ENCODE measurements at regions not wholly inside any gene's neighbourhood (a gene's known extent, or its start where the extent isn't known, plus 50 kb on each side); places are given as distances from the start of the nearest gene placed in this dataset.

DNA sequence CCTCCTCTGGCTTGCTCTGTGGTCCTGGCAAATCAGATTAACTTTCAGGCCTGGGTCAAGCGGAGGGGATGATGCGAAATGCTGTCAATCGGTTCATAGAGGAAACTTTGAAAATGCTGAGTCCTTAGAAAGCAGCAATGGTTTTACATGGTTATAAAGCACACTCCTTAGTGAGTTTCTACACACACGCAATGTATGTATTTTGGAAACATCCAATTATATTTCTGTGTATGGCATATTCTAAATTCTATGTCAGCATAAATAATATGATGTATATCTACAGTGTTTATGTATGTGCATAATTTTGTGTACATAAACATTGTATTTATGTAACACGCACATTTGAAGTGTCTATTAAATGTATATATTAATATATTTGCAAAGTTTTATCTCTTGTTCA, 118.0 kb upstream of the ARID2 start:
- Histone ChIP-seq H3K4me3 (no peak overlapping the region), H3K79me2 (ENCODE audit: control insufficient read depth, insufficient read depth, low read length) (no peaks in the 10 kb centered on the region), H3K9me3 (replicated peaks; ENCODE audit: control insufficient read depth, insufficient read depth, low read depth, low read length) (no peaks in the 10 kb centered on the region), H3K4me1 (replicated peaks in 1 of 2; ENCODE audit: control insufficient read depth in 2 of 2, insufficient read depth in 2 of 2, low read length in 2 of 2) (no peaks in the 10 kb centered on the region), H3K27me3 (ENCODE audit: control insufficient read depth in 2 of 2, insufficient read depth in 2 of 2, low read length in 2 of 2) (peaks cover 0 to 7% of the 10 kb centered on the region in 2 experiments; a peak in 3 of 5 replicates), H3K27ac (ENCODE audit: extremely low read depth, low read depth, low read length) (no peak overlapping the region), H3K36me3 (ENCODE audit: control insufficient read depth, insufficient read depth, low read length) (no peaks in the 10 kb centered on the region), H4K20me1 (replicated peaks; ENCODE audit: control insufficient read depth, insufficient read depth, low read length) (no peaks in the 10 kb centered on the region), H3K9me1 (ENCODE audit: control insufficient read depth, insufficient read depth, low read length) (no peaks in the 10 kb centered on the region), H3K4me2 (ENCODE audit: insufficient read depth, low read length) (no peak overlapping the region), H3K9ac (ENCODE audit: insufficient read depth in 1 of 2, low read depth in 2 of 2, low read length in 2 of 2) (no peak overlapping the region), H2AFZ (ENCODE audit: low read depth, low read length) (no peak overlapping the region)
- no TSS peak for BruUV-seq (replicated peaks)
- in situ Hi-C loops (cut with MboI) (no loop called here), intact Hi-C loops (cut with micrococcal nuclease) (no loop called here)
- TF ChIP-seq NFYB (IDR thresholded peaks at IDR 0.05; ENCODE audit: extremely low read depth, insufficient read length) (no peak), MAFG (tag; conservative IDR thresholded peaks at IDR 0.05) (peak; percentile 19; the same call in 1 of the 2 replicates), ZNF316 (IDR thresholded peaks at IDR 0.05) (peak; percentile 50; the same call in 1 of the 2 replicates), C11orf30 (IDR thresholded peaks at IDR 0.05; ENCODE audit: low read depth) (peak; percentile 25; the same call in 1 of the 2 replicates)
- ChIA-PET CTCF (ENCODE audit: low intra/inter-chr PET ratio) (no interaction called here), POLR2A (no interaction called here)
- no peak for ATAC-seq
- 3% methylated on average over 5 of the region's 5 CpGs for WGBS (ENCODE audit: insufficient coverage, low coverage, missing lambda C conversion rate)
- no peak for DNase-seq (ENCODE audit: extremely low read depth in 1 of 4, low spot score in 3 of 4)
- FAIRE-seq: no peak

GRCh38 chr12:45612044-45612794, 117.3 kb upstream of the ARID2 start:
- no peak for TF ChIP-seq STAG1 (CRISPR knock-in tag; IDR thresholded peaks at IDR 0.05; ENCODE audit: borderline replicate concordance)
- no peak for TF ChIP-seq CSDE1 (IDR thresholded peaks at IDR 0.05)
- TF ChIP-seq ZBTB43 (CRISPR knock-in tag; IDR thresholded peaks at IDR 0.05): no peak
- TF ChIP-seq ZNF121 (CRISPR knock-in tag; conservative IDR thresholded peaks at IDR 0.05): no peak
- TF ChIP-seq MAFF (IDR thresholded peaks at IDR 0.05; ENCODE audit: low read length): no peak
- TF ChIP-seq RNF219 (CRISPR knock-in tag; IDR thresholded peaks at IDR 0.05): no peak
- TF ChIP-seq CXXC5 (CRISPR knock-in tag; IDR thresholded peaks at IDR 0.05): no peak
- TF ChIP-seq PHF8 (IDR thresholded peaks at IDR 0.05; ENCODE audit: borderline replicate concordance, low read length): no peak
- TF ChIP-seq KLF6 (CRISPR knock-in tag; IDR thresholded peaks at IDR 0.05; ENCODE audit: borderline replicate concordance): no peak
- no peak overlapping the region for H2AFZ ChIP-seq (ENCODE audit: low read depth, low read length)
- peaks cover 0 to 7% of the 10 kb centered on the region in 2 experiments; a peak in 3 of 5 replicates for H3K27me3 ChIP-seq (ENCODE audit: control insufficient read depth in 2 of 2, insufficient read depth in 2 of 2, low read length in 2 of 2)
- no peaks in the 10 kb centered on the region for H3K79me2 ChIP-seq (ENCODE audit: control insufficient read depth, insufficient read depth, low read length)
- H3K9me1 ChIP-seq (ENCODE audit: control insufficient read depth, insufficient read depth, low read length): no peaks in the 10 kb centered on the region
- H4K20me1 ChIP-seq (replicated peaks; ENCODE audit: control insufficient read depth, insufficient read depth, low read length): no peaks in the 10 kb centered on the region
- POLR2A ChIA-PET: interaction anchor here (1.1 kb wide), 1 partner anchor 12 kb away, joined by 3 read pairs; no protein-coding TSS in a partner anchor
- no peak overlapping the region for H3K9ac ChIP-seq (ENCODE audit: insufficient read depth in 1 of 2, low read depth in 2 of 2, low read length in 2 of 2)
- no peak overlapping the region for H3K4me3 ChIP-seq
- 4% methylated on average over 7 of the region's 7 CpGs for WGBS (ENCODE audit: insufficient coverage, low coverage, missing lambda C conversion rate)
- H3K36me3 ChIP-seq (ENCODE audit: control insufficient read depth, insufficient read depth, low read length): no peaks in the 10 kb centered on the region
- CTCF ChIA-PET (ENCODE audit: low intra/inter-chr PET ratio): no interaction called here
- no peak overlapping the region for H3K27ac ChIP-seq (ENCODE audit: extremely low read depth, low read depth, low read length)
- ATAC-seq: no peak
- in situ Hi-C loops (cut with MboI): no loop called here
- no peaks in the 10 kb centered on the region for H3K4me1 ChIP-seq (replicated peaks in 1 of 2; ENCODE audit: control insufficient read depth in 2 of 2, insufficient read depth in 2 of 2, low read length in 2 of 2)
- H3K4me2 ChIP-seq (ENCODE audit: insufficient read depth, low read length): no peak overlapping the region
- H3K9me3 ChIP-seq (replicated peaks; ENCODE audit: control insufficient read depth, insufficient read depth, low read depth, low read length): no peaks in the 10 kb centered on the region
- no peak for FAIRE-seq
- BruUV-seq (replicated peaks): no TSS peak
- intact Hi-C loops (cut with micrococcal nuclease): no loop called here
- no peak for DNase-seq (ENCODE audit: extremely low read depth in 1 of 4, low spot score in 3 of 4)

Measured in K562 (cell line).